ENCODE measurements at regions not wholly inside any gene's neighbourhood (a gene's known extent, or its start where the extent isn't known, plus 50 kb on each side); places are given as distances from the start of the nearest gene placed in this dataset.

- no peak for TF ChIP-seq CTCF (IDR thresholded peaks at IDR 0.05; ENCODE audit: insufficient read depth, low read length, poor library complexity, severe bottlenecking)
- TF ChIP-seq EZH2phosphoT487 (conservative IDR thresholded peaks at IDR 0.05; ENCODE audit: low read length), result no peak
Measured at GRCh38 chr10:53161231-53161630, 388.6 kb upstream of the MBL2 start.

Data from SU-DHL-6 (cell line).